Osteoblast (primary cell): ENCODE measurements at regions not wholly inside any gene's neighbourhood (a gene's known extent, or its start where the extent isn't known, plus 50 kb on each side); places are given as distances from the start of the nearest gene placed in this dataset.
A peak's percentile ranks its signal among the peaks of the same experiment; 100 is the strongest.

Source experiments
- DNase-seq: peaks from one replicate; pipeline ENCODE4 v3.0.0; 2011; ENCODE audit warnings: low spot score, mixed read lengths; ENCODE audit not compliant: insufficient read length; ENCODE audit errors: missing footprints
- H2AFZ ChIP-seq: 2 replicates; pipeline ENCODE4 v1.6.0; 2011; ENCODE audit warnings: mild to moderate bottlenecking, low read length
- H3K27ac ChIP-seq: 2 replicates; pipeline ENCODE4 v1.5.1; 2011; ENCODE audit warnings: mild to moderate bottlenecking, low read depth, low read length, moderate library complexity
- H3K27me3 ChIP-seq: 2 replicates; pipeline ENCODE4 v1.6.0; 2012; ENCODE audit warnings: mild to moderate bottlenecking, control low read depth, inconsistent platforms, low read length, moderate library complexity; ENCODE audit not compliant: insufficient read depth
- H3K36me3 ChIP-seq: 2 replicates; pipeline ENCODE4 v1.5.1; 2011; ENCODE audit warnings: mild to moderate bottlenecking, low read length, control low read depth, moderate library complexity; ENCODE audit not compliant: insufficient read depth
- H3K4me1 ChIP-seq: 2 replicates; pipeline ENCODE4 v1.5.1; 2011; ENCODE audit warnings: mild to moderate bottlenecking, low read length, control low read depth, moderate library complexity; ENCODE audit not compliant: insufficient read depth
- H3K4me2 ChIP-seq: 2 replicates; pipeline ENCODE4 v1.6.0; 2011; ENCODE audit warnings: mild to moderate bottlenecking, low read length; ENCODE audit not compliant: insufficient read depth
- H3K4me3 ChIP-seq: fragments of 200-600 bp; sonication (generic); 3 replicates; pipeline ENCODE4 v1.5.1; 2012; ENCODE audit warnings: mild to moderate bottlenecking, low read length, inconsistent platforms; ENCODE audit not compliant: insufficient read depth
- H3K79me2 ChIP-seq: 2 replicates; pipeline ENCODE4 v1.6.0; 2012; ENCODE audit warnings: mild to moderate bottlenecking, low read length, control low read depth, inconsistent platforms; ENCODE audit not compliant: insufficient read depth
- H3K9me3 ChIP-seq: 2 replicates; pipeline ENCODE4 v1.5.1; 2011; ENCODE audit warnings: low read depth, low read length, control low read depth
- H4K20me1 ChIP-seq: 2 replicates; pipeline ENCODE4 v1.6.0; 2012; ENCODE audit warnings: mild to moderate bottlenecking, low read length, control low read depth; ENCODE audit not compliant: insufficient read depth
- TF ChIP-seq, protein P1 (sequence below): IDR thresholded peaks from 2 replicates; pipeline ENCODE4 v1.5.1; 2011; ENCODE audit warnings: mild to moderate bottlenecking, low read depth, low read length, moderate library complexity; ENCODE audit errors: extremely low read depth

DNA sequence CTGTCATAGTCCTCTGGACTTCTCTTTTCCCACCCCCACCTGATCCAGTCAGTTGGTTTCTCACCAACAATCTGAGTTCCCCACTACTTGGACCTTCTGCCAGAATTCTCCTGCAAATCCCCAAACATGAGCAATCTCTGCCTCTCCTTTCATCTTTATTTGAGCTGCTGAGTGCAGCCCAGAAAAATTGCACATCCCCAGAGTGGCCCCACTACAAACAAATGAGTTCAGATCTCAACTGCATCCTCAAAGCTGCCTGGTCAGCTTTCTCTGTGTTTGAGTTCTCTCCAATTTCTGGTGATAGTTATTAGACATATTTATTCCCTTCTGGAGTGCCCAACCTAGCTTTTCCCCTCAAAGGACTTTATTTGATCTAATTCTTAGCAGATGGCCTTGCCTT lies 102.2 kb downstream of the PSAT1 start:
- Histone ChIP-seq H3K27ac (no peak overlapping the region), H3K4me1 (no peaks in the 10 kb centered on the region), H3K4me2 (no peak overlapping the region), H3K9me3 (no peaks in the 10 kb centered on the region), H3K36me3 (no peaks in the 10 kb centered on the region), H3K79me2 (no peaks in the 10 kb centered on the region), H3K4me3 (no peak overlapping the region), H3K27me3 (peaks cover 14% of the 10 kb centered on the region), H2AFZ (no peak overlapping the region), H4K20me1 (no peaks in the 10 kb centered on the region)
- no peak for DNase-seq
- TF ChIP-seq, protein P1, sequence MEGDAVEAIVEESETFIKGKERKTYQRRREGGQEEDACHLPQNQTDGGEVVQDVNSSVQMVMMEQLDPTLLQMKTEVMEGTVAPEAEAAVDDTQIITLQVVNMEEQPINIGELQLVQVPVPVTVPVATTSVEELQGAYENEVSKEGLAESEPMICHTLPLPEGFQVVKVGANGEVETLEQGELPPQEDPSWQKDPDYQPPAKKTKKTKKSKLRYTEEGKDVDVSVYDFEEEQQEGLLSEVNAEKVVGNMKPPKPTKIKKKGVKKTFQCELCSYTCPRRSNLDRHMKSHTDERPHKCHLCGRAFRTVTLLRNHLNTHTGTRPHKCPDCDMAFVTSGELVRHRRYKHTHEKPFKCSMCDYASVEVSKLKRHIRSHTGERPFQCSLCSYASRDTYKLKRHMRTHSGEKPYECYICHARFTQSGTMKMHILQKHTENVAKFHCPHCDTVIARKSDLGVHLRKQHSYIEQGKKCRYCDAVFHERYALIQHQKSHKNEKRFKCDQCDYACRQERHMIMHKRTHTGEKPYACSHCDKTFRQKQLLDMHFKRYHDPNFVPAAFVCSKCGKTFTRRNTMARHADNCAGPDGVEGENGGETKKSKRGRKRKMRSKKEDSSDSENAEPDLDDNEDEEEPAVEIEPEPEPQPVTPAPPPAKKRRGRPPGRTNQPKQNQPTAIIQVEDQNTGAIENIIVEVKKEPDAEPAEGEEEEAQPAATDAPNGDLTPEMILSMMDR, result no peak

DNA sequence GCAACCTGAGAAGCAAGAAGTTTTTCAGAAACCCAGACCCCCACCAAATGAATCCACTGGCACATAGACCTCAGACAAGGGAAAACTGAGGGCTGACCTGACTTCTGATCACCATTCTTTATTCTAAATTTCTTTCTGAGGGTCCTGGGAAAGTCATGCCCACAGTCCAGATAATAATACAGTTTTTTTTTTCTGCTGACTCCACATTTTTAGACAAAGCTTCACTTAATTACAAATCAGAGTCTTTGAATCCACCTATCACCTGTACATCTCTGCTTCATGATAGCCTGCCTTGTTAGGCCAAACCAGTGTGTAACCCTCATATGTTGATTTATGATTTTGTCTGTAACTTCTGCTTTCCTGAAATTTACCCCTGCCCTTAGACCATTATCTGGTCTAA lies 103.6 kb downstream of the PSAT1 start:
- no peaks in the 10 kb centered on the region for H3K9me3 ChIP-seq
- no peak overlapping the region for H3K27ac ChIP-seq
- TF ChIP-seq, protein P1, result no peak
- no peaks in the 10 kb centered on the region for H4K20me1 ChIP-seq
- no peaks in the 10 kb centered on the region for H3K79me2 ChIP-seq
- no peak overlapping the region for H2AFZ ChIP-seq
- no peak overlapping the region for H3K4me3 ChIP-seq
- H3K36me3 ChIP-seq, result no peaks in the 10 kb centered on the region
- H3K4me1 ChIP-seq, result no peaks in the 10 kb centered on the region
- H3K27me3 ChIP-seq, result peaks cover 14% of the 10 kb centered on the region
- no peak for DNase-seq
- no peak overlapping the region for H3K4me2 ChIP-seq

DNA sequence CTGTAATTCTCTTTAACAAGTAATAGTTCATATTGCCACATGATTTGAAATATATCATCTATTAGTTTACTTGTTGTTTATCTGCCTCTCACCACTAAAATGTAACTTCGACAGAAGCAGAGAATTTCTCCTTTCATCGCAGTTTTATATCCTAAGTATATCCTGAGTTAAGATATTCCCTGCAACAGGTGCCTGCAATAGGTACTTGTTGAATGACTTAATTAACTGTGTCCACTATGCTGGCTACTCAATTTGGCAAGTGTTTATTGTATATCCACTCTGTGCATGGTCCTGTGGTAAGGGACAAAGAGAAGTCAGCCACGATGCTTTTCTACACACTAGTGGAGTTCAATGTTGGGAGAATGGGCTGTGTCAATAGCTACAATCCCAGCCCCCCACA lies 108.5 kb downstream of the PSAT1 start:
- no peak overlapping the region for H3K27ac ChIP-seq
- no peaks in the 10 kb centered on the region for H4K20me1 ChIP-seq
- no peak for DNase-seq
- no peaks in the 10 kb centered on the region for H3K36me3 ChIP-seq
- peaks cover 5% of the 10 kb centered on the region for H3K27me3 ChIP-seq
- H3K9me3 ChIP-seq, result no peaks in the 10 kb centered on the region
- TF ChIP-seq, protein P1, result no peak
- H3K4me3 ChIP-seq, result no peak overlapping the region
- no peak overlapping the region for H3K4me2 ChIP-seq
- no peak overlapping the region for H2AFZ ChIP-seq
- peaks cover 3% of the 10 kb centered on the region for H3K4me1 ChIP-seq
- H3K79me2 ChIP-seq, result no peaks in the 10 kb centered on the region

DNA sequence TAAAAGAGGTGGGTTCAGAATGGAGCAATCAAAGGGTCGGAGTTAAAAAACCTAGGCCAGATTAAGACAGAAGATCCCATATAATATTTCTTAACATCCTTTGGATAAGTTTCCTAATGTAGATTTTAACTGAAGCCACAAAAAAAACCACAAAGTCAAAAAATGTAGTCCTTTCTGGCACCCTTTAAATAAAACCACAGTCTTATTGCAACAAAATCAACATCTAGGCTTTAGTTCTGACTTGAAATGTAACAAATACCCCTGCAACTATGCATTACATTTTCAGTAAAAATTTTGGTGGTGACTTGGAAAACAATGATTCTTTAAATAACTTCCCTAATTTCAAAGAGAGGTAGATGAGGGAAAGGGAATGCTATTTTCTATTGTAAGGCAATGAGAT lies 109.2 kb downstream of the PSAT1 start:
- TF ChIP-seq, protein P1, result no peak
- H3K36me3 ChIP-seq, result no peaks in the 10 kb centered on the region
- H3K27ac ChIP-seq, result no peak overlapping the region
- no peak overlapping the region for H2AFZ ChIP-seq
- no peak overlapping the region for H3K4me2 ChIP-seq
- peaks cover 5% of the 10 kb centered on the region for H3K27me3 ChIP-seq
- H4K20me1 ChIP-seq, result no peaks in the 10 kb centered on the region
- H3K79me2 ChIP-seq, result no peaks in the 10 kb centered on the region
- peaks cover 3% of the 10 kb centered on the region for H3K4me1 ChIP-seq
- no peaks in the 10 kb centered on the region for H3K9me3 ChIP-seq
- DNase-seq, result peak; percentile 67
- H3K4me3 ChIP-seq, result no peak overlapping the region
